A549 (cell line): ENCODE measurements at regions not wholly inside any gene's neighbourhood (a gene's known extent, or its start where the extent isn't known, plus 50 kb on each side); places are given as distances from the start of the nearest gene placed in this dataset.

Experiments
- ATOH8 ChIP-seq: fragments of 250-450 bp; sonication (Bioruptor Pico); IDR thresholded peaks from 2 replicates; pipeline ENCODE4 v1.5.0; 2020; ENCODE audit warnings: low read depth, mild to moderate bottlenecking, moderate library complexity
- CEBPB ChIP-seq, 2 experiments: fragments of >200 bp in 1 of 2; sonication (Bioruptor Twin) in 1 of 2; formaldehyde crosslinking in 1 of 2; IDR thresholded peaks; 2 replicates each; pipeline ENCODE4 v1.6.1; 2012 to 2016
- CHD2 ChIP-seq: fragments of 150-350 bp; IDR thresholded peaks from 2 replicates; pipeline ENCODE4 v1.6.1; 2014; ENCODE audit warnings: low read length; ENCODE audit not compliant: partially characterized antibody
- CTCF ChIP-seq: fragments of >200 bp; sonication (Bioruptor Twin); formaldehyde crosslinking; IDR thresholded peaks from 3 replicates; pipeline ENCODE4 v1.5.1; 2016
- EHMT2 ChIP-seq: fragments of 200-600 bp; sonication (generic); IDR thresholded peaks from 2 replicates; pipeline ENCODE4 v1.6.1; 2016; ENCODE audit warnings: antibody characterized with exemption, low read depth, mild to moderate bottlenecking, moderate library complexity
- EP300 ChIP-seq, 2 experiments: fragments of >200 bp; sonication (Bioruptor Twin); formaldehyde crosslinking; IDR thresholded peaks; 2 replicates in 1 of 2; 3 replicates in 1 of 2; pipeline ENCODE4 v1.6.1; 2016 to 2017
- HOXA7 ChIP-seq: fragments of 250-450 bp; sonication (Bioruptor Pico); IDR thresholded peaks from 2 replicates; pipeline ENCODE4 v1.5.0; 2020; ENCODE audit warnings: mild to moderate bottlenecking, moderate library complexity
- MAX ChIP-seq: IDR thresholded peaks from 2 replicates; pipeline ENCODE4 v1.6.1; 2012
- RARB ChIP-seq: fragments of 250-450 bp; sonication (Bioruptor Pico); IDR thresholded peaks from 2 replicates; pipeline ENCODE4 v1.8.0; 2021; ENCODE audit warnings: mild to moderate bottlenecking, moderate library complexity
- RCOR1 ChIP-seq: fragments of 150-350 bp; IDR thresholded peaks from 2 replicates; pipeline ENCODE4 v1.6.1; 2014; ENCODE audit warnings: antibody characterized with exemption, low read length, low read depth
- SREBF2 ChIP-seq: fragments of 450-650 bp; IDR thresholded peaks from 2 replicates; pipeline ENCODE4 v1.6.1; 2014; ENCODE audit warnings: mild to moderate bottlenecking, moderate library complexity
- TF ChIP-seq, protein P1 (sequence below): fragments of >200 bp; sonication (Bioruptor Twin); formaldehyde crosslinking; IDR thresholded peaks from 3 replicates; pipeline ENCODE4 v1.6.1; 2016
- TF ChIP-seq, protein P2 (sequence below): fragments of 450-650 bp; IDR thresholded peaks from 2 replicates; pipeline ENCODE4 v1.6.1; 2014; ENCODE audit warnings: antibody characterized with exemption

DNA sequence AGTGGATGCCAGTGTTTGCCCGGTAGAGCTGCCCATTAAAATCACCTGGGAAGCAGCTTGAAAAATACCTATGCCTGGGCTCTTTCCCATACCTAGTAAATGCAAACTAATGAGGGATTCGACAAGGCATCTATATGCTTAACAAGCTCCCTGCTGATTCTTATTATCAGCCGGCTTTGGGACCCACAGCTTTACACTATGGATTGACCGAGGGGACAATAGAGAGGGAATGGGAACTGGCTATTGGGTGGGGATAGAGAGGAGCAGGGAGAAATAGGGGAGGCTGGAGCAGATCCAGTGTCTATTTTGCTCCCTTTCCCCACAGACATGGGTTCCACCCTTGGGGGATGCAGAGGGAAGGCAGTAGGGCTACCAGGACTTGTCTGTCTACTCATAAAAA, 103.1 kb upstream of the TEX13D start:
- no peak for TF ChIP-seq EP300 (IDR thresholded peaks at IDR 0.05)
- TF ChIP-seq CTCF, result no peak
- no peak for TF ChIP-seq CHD2
- no peak for TF ChIP-seq CEBPB (IDR thresholded peaks at IDR 0.05)
- TF ChIP-seq RARB (CRISPR knock-in tag), result no peak
- no peak for TF ChIP-seq RCOR1
- TF ChIP-seq EHMT2, result no peak
- TF ChIP-seq, protein P1, sequence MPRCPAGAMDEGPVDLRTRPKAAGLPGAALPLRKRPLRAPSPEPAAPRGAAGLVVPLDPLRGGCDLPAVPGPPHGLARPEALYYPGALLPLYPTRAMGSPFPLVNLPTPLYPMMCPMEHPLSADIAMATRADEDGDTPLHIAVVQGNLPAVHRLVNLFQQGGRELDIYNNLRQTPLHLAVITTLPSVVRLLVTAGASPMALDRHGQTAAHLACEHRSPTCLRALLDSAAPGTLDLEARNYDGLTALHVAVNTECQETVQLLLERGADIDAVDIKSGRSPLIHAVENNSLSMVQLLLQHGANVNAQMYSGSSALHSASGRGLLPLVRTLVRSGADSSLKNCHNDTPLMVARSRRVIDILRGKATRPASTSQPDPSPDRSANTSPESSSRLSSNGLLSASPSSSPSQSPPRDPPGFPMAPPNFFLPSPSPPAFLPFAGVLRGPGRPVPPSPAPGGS, result no peak
- TF ChIP-seq HOXA7 (CRISPR knock-in tag), result no peak
- TF ChIP-seq MAX, result no peak
- TF ChIP-seq, protein P2, sequence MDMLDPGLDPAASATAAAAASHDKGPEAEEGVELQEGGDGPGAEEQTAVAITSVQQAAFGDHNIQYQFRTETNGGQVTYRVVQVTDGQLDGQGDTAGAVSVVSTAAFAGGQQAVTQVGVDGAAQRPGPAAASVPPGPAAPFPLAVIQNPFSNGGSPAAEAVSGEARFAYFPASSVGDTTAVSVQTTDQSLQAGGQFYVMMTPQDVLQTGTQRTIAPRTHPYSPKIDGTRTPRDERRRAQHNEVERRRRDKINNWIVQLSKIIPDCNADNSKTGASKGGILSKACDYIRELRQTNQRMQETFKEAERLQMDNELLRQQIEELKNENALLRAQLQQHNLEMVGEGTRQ, result no peak
- no peak for TF ChIP-seq ATOH8 (CRISPR knock-in tag)
- no peak for TF ChIP-seq SREBF2
